Limb (tissue), 2 donors: ENCODE measurements at regions not wholly inside any gene's neighbourhood (a gene's known extent, or its start where the extent isn't known, plus 50 kb on each side); places are given as distances from the start of the nearest gene placed in this dataset.
A peak's percentile ranks its signal among the peaks of the same experiment; 100 is the strongest.
"Not testable (repeated sequence)": the region's sequence is repeated elsewhere in the genome, so short reads cannot be mapped to it uniquely, and the experiment has no call there.

Source experiments
- DNase-seq, 2 donors: peaks; one replicate each; pipeline ENCODE4 v3.0.0-alpha.2; 2016; ENCODE audit errors: extremely low spot score in 2 of 2

- DNase-seq = no peak
Observed at GRCh38 chr10:28354511-28354910, 51.6 kb upstream of the MPP7 start.

- DNase-seq = no peak
Observed at GRCh38 chr10:28355376-28355775, 52.5 kb upstream of the MPP7 start.

- no peak for DNase-seq
Observed at GRCh38 chr10:28359334-28359733, 56.5 kb upstream of the MPP7 start.

- DNase-seq = no peak
Observed at GRCh38 chr10:28360175-28360574, 57.3 kb upstream of the MPP7 start.

GRCh38 chr10:28363376-28363775 lies 60.5 kb upstream of the MPP7 start:
- DNase-seq = no peak

- no peak for DNase-seq
Observed at GRCh38 chr10:28365840-28366239, 63.0 kb upstream of the MPP7 start.

- DNase-seq = no peak
Observed at GRCh38 chr10:28366994-28367393, 64.1 kb upstream of the MPP7 start.

GRCh38 chr10:28367413-28367812 lies 64.5 kb upstream of the MPP7 start:
- no peak for DNase-seq

GRCh38 chr10:28367929-28368484 lies 65.1 kb upstream of the MPP7 start:
- peak in 1 of 2 donors; percentile 71 for DNase-seq

GRCh38 chr10:28370107-28370835 lies 67.4 kb upstream of the MPP7 start:
- DNase-seq = no peak

GRCh38 chr10:28371638-28372037 lies 68.8 kb upstream of the MPP7 start:
- DNase-seq = not testable (repeated sequence)

- no peak for DNase-seq
Observed at GRCh38 chr10:28374036-28374435, 71.2 kb upstream of the MPP7 start.

GRCh38 chr10:28375399-28376354 lies 72.8 kb upstream of the MPP7 start:
- DNase-seq = no peak

- DNase-seq = no peak
Observed at GRCh38 chr10:28378986-28379585, 76.2 kb upstream of the MPP7 start.

- no peak for DNase-seq
Observed at GRCh38 chr10:28381466-28381865, 78.6 kb upstream of the MPP7 start.

GRCh38 chr10:28381903-28382347 lies 79.1 kb upstream of the MPP7 start:
- peak; percentile 86 to 88 for DNase-seq

GRCh38 chr10:28382525-28383269 lies 79.8 kb upstream of the MPP7 start:
- peak; percentile 37 to 57 for DNase-seq

GRCh38 chr10:28384557-28384956 lies 81.7 kb upstream of the MPP7 start:
- no peak for DNase-seq

- no peak for DNase-seq
Observed at GRCh38 chr10:28385748-28386502, 83.1 kb upstream of the MPP7 start.

- no peak for DNase-seq
Observed at GRCh38 chr10:28386503-28386868, 83.6 kb upstream of the MPP7 start.
